Esophagus mucosa (tissue), 1 donor: ENCODE measurements at regions not wholly inside any gene's neighbourhood (a gene's known extent, or its start where the extent isn't known, plus 50 kb on each side); places are given as distances from the start of the nearest gene placed in this dataset.
"Not testable (repeated sequence)": the region's sequence is repeated elsewhere in the genome, so short reads cannot be mapped to it uniquely, and the experiment has no call there.

Experiments
- ATAC-seq: fragments of 200-7000 bp; cut with Tn5 transposase; one replicate; pipeline ENCODE4 v1.9.1; 2020
- donor health status: DM: yes; HTN: yes; CAD: no.

GRCh38 chr5:36786448-36787012, 90.0 kb upstream of the NIPBL start:
- ATAC-seq = no peak

GRCh38 chr5:36787365-36788093, 89.0 kb upstream of the NIPBL start:
- no peak for ATAC-seq

- no peak for ATAC-seq
Measured at GRCh38 chr5:36790847-36791246, 85.7 kb upstream of the NIPBL start.

GRCh38 chr5:36792560-36793180, 83.9 kb upstream of the NIPBL start:
- no peak for ATAC-seq

- no peak for ATAC-seq
Measured at GRCh38 chr5:36795366-36795765, 81.2 kb upstream of the NIPBL start.

GRCh38 chr5:36796155-36796554, 80.4 kb upstream of the NIPBL start:
- no peak for ATAC-seq

GRCh38 chr5:36801523-36801922, 75.0 kb upstream of the NIPBL start:
- no peak for ATAC-seq

GRCh38 chr5:36802187-36802586, 74.4 kb upstream of the NIPBL start:
- ATAC-seq = no peak

- not testable (repeated sequence) for ATAC-seq
Measured at GRCh38 chr5:36813249-36813648, 63.3 kb upstream of the NIPBL start.

GRCh38 chr5:36815871-36816270, 60.7 kb upstream of the NIPBL start:
- no peak for ATAC-seq

GRCh38 chr5:36820900-36821299, 55.7 kb upstream of the NIPBL start:
- ATAC-seq = no peak

GRCh38 chr5:36826694-36827093, 49.9 kb upstream of the NIPBL start:
- no peak for ATAC-seq
